ENCODE measurements at regions not wholly inside any gene's neighbourhood (a gene's known extent, or its start where the extent isn't known, plus 50 kb on each side); places are given as distances from the start of the nearest gene placed in this dataset.

DNA sequence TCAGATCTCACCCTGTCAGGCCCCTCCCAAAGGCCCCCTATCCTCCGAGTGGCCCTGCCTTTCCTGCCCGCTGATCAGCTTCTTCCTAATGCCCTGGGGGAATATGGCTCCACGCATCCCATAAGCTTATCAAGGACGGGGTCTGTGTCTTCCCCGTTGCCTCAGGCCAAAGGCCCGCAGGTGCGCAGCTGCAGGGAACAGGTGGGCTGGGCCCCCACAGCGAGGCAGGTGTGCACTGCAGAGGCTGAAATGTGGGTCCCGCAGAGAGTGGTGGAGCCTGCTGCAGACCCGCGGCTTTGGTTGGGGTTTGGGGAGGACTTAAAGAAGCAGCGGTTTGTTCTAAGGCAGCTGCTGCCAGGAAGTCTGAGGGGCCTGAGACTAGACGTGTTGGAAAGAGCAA lies 220.8 kb upstream of the TCERG1L start:
- no peak overlapping the region for H3K4me3 ChIP-seq (ENCODE audit: low read depth, low read length)
- DNase-seq (ENCODE audit: low read depth in 4 of 6, low spot score in 6 of 6): no peak
- H3K27me3 ChIP-seq (ENCODE audit: control insufficient read depth, insufficient read depth, low read length): no peaks in the 10 kb centered on the region
- H3K36me3 ChIP-seq (ENCODE audit: control insufficient read depth, insufficient read depth, low read length): no peaks in the 10 kb centered on the region
- H3K4me1 ChIP-seq (ENCODE audit: control insufficient read depth, insufficient read depth, low read length): no peaks in the 10 kb centered on the region
- WGBS (ENCODE audit: insufficient coverage): 92% methylated on average over 13 of the region's 13 CpGs
- H3K9me3 ChIP-seq (ENCODE audit: control insufficient read depth, insufficient read depth, low read length): no peaks in the 10 kb centered on the region
- no peak overlapping the region for H3K27ac ChIP-seq (ENCODE audit: low read depth, low read length)

DNA sequence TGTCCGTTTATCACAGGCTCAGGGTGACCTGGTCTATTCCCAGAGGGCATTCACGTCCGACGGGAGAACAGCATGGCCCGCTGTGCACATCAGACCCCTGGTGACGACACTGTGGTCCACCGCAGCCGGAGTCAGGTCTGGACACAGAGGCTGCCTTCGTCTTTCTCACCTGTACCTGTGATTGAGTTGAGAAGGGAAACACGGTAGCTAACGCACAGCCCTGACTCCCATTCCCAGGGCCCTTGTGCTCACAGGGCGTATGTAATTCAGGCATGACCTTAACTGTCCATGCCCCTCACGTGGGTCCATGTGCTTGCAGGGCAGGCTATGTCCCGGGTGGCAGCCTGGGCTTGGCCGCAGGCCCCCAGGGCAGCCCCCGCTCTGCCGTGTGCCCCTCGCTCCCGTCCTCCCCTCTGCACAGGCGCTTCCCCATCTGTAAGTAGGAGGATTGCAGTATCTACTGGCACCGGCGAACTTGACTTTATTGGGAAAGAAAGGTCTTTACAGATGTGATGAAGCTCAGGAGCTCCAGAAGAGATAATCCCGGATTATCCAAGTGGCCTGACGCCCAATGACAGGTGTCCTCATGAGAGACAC lies 221.3 kb upstream of the TCERG1L start:
- Histone ChIP-seq H3K9me3 (ENCODE audit: control insufficient read depth, insufficient read depth, low read length) (no peaks in the 10 kb centered on the region), H3K4me3 (ENCODE audit: low read depth, low read length) (no peak overlapping the region), H3K36me3 (ENCODE audit: control insufficient read depth, insufficient read depth, low read length) (no peaks in the 10 kb centered on the region), H3K4me1 (ENCODE audit: control insufficient read depth, insufficient read depth, low read length) (peaks cover 2% of the 10 kb centered on the region), H3K27me3 (ENCODE audit: control insufficient read depth, insufficient read depth, low read length) (no peaks in the 10 kb centered on the region), H3K27ac (ENCODE audit: low read depth, low read length) (no peak overlapping the region)
- DNase-seq (ENCODE audit: low read depth in 4 of 6, low spot score in 6 of 6): no peak
- 93% methylated on average over 24 of the region's 24 CpGs for WGBS (ENCODE audit: insufficient coverage)

DNA sequence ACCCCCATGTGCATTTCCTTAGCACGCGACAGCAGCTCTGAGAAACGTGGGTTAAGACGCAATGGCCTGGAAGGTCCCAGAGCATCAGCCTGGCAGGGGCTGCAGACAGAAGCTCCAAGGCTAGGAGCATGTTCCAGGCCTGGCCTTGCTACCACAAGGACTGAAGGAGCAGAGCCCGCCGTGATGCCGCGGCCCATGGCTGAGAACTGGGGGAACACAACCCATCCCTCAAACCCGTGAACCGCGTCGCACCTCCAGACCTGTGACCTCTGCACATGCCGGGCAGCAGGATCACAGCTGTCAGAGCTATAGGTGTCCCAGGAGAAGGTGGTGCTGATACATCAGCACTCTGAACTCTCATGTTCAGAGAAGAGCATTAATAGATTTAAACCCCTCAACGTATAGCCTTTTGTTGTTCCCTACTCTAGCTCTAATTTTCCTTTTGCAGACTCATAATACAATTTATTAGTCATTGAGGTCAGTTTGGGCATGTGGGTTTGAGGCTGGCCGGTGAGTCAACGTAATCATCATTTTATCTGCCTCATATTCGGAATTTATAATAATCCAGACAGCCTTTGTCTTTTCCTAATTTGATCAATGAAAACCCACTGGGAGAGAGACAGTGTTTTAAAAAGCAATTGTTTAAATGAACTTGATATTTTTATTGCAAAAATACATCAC lies 222.5 kb upstream of the TCERG1L start:
- Histone ChIP-seq H3K4me1 (ENCODE audit: control insufficient read depth, insufficient read depth, low read length) (peaks cover 2% of the 10 kb centered on the region), H3K27me3 (ENCODE audit: control insufficient read depth, insufficient read depth, low read length) (no peaks in the 10 kb centered on the region), H3K36me3 (ENCODE audit: control insufficient read depth, insufficient read depth, low read length) (no peaks in the 10 kb centered on the region), H3K9me3 (ENCODE audit: control insufficient read depth, insufficient read depth, low read length) (no peaks in the 10 kb centered on the region), H3K4me3 (ENCODE audit: low read depth, low read length) (no peak overlapping the region), H3K27ac (ENCODE audit: low read depth, low read length) (no peak overlapping the region)
- no peak for DNase-seq (ENCODE audit: low read depth in 4 of 6, low spot score in 6 of 6)
- WGBS (ENCODE audit: insufficient coverage): 94% methylated on average over 13 of the region's 17 CpGs

DNA sequence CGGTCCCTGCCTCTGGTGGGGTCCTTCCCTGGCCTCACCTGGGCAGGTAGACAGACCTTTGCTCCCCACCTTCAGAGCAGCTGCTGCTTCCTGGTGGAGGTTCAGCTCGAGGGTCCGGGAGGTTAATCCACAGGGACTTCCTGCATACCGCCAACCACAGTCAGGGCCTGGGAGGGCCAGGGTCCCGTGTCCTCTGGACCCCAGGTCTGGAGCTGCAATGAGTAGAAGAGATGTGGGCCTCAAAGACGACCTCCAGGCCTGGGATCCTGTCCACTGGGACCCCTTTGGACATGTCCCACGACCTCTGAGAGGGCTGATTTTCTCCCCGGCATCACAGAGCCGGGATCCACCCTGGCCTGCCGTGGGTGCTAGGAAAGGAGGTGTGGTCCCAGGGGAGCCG lies 223.3 kb upstream of the TCERG1L start:
- Histone ChIP-seq H3K9me3 (ENCODE audit: control insufficient read depth, insufficient read depth, low read length) (no peaks in the 10 kb centered on the region), H3K4me3 (ENCODE audit: low read depth, low read length) (no peak overlapping the region), H3K4me1 (ENCODE audit: control insufficient read depth, insufficient read depth, low read length) (peaks cover 2% of the 10 kb centered on the region), H3K27me3 (ENCODE audit: control insufficient read depth, insufficient read depth, low read length) (no peaks in the 10 kb centered on the region), H3K36me3 (ENCODE audit: control insufficient read depth, insufficient read depth, low read length) (no peaks in the 10 kb centered on the region), H3K27ac (ENCODE audit: low read depth, low read length) (no peak overlapping the region)
- DNase-seq (ENCODE audit: low read depth in 4 of 6, low spot score in 6 of 6): no peak
- WGBS (ENCODE audit: insufficient coverage): 89% methylated on average over 8 of the region's 11 CpGs

DNA sequence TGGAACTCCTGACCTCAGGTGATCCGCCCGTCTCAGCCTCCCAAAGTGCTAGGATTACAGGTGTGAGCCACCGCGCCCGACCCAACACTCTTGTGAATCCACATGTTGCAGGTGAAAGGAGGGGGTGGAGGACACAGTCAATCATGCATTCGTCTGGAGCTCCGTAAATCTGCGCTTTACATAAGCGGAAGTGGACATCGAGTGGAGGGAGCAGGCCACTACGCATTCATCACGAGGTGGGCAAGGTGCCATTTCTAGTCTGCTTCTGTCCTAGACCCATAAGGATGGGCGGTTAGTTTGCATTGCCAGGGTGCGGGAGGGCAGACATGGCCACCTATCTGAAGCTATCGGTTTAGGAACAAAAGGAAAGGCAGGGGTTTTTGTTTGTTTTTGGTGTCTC lies 225.2 kb upstream of the TCERG1L start:
- Histone ChIP-seq H3K36me3 (ENCODE audit: control insufficient read depth, insufficient read depth, low read length) (no peaks in the 10 kb centered on the region), H3K9me3 (ENCODE audit: control insufficient read depth, insufficient read depth, low read length) (no peaks in the 10 kb centered on the region), H3K27ac (ENCODE audit: low read depth, low read length) (no peak overlapping the region), H3K27me3 (ENCODE audit: control insufficient read depth, insufficient read depth, low read length) (no peaks in the 10 kb centered on the region), H3K4me3 (ENCODE audit: low read depth, low read length) (no peak overlapping the region), H3K4me1 (ENCODE audit: control insufficient read depth, insufficient read depth, low read length) (peaks cover 2% of the 10 kb centered on the region)
- WGBS (ENCODE audit: insufficient coverage): 91% methylated on average over 11 of the region's 15 CpGs
- no peak for DNase-seq (ENCODE audit: low read depth in 4 of 6, low spot score in 6 of 6)

DNA sequence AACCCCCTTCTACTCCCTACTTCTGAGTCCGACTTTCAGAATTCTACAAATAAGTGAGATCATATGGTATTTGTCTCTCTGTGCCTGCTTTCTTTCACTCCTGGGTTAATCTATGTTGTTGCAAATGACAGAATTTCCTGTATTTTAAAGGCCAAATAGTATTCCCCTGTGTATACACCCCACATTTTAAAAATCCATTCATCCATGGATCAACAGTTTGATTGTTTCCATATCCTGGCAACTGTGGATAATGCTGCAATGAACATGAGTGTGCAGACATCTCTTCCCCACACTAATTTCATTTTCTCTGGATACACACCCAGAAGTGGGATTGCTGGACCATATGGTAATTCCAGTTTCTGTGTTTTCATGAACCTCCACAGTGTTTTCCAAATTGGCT lies 225.8 kb upstream of the TCERG1L start:
- DNase-seq (ENCODE audit: low read depth in 4 of 6, low spot score in 6 of 6): peak in 1 of 6 donors; percentile 71
- WGBS (ENCODE audit: insufficient coverage): no CpG with 5 or more reads among the region's 1 CpG
- no peaks in the 10 kb centered on the region for H3K27me3 ChIP-seq (ENCODE audit: control insufficient read depth, insufficient read depth, low read length)
- H3K4me1 ChIP-seq (ENCODE audit: control insufficient read depth, insufficient read depth, low read length): peaks cover 2% of the 10 kb centered on the region
- no peaks in the 10 kb centered on the region for H3K36me3 ChIP-seq (ENCODE audit: control insufficient read depth, insufficient read depth, low read length)
- no peak overlapping the region for H3K27ac ChIP-seq (ENCODE audit: low read depth, low read length)
- H3K9me3 ChIP-seq (ENCODE audit: control insufficient read depth, insufficient read depth, low read length): no peaks in the 10 kb centered on the region
- H3K4me3 ChIP-seq (ENCODE audit: low read depth, low read length): no peak overlapping the region

DNA sequence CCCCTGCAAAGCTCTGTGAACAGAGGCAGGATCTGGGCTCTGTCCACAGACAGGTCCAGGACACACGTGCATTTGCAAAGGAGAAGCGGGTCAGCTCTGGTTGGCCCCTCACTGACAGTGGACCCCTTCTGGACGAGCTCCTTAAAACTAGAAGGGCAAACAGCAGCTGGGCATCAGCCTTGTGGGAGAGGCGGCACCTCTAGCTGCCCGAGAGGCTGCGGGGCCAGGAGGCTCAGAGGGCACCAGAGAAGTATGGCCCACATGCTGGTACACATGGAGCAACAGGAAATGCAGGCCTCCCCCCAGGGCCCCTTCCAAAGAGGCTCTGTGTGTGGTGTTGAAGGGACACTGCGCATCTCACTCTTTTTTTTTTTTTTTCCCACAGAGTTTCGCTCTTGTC lies 233.0 kb upstream of the TCERG1L start:
- no peak for DNase-seq (ENCODE audit: low read depth in 4 of 6, low spot score in 6 of 6)
- Histone ChIP-seq H3K4me3 (ENCODE audit: low read depth, low read length) (no peak overlapping the region), H3K9me3 (ENCODE audit: control insufficient read depth, insufficient read depth, low read length) (no peaks in the 10 kb centered on the region), H3K4me1 (ENCODE audit: control insufficient read depth, insufficient read depth, low read length) (no peaks in the 10 kb centered on the region), H3K27ac (ENCODE audit: low read depth, low read length) (no peak overlapping the region), H3K27me3 (ENCODE audit: control insufficient read depth, insufficient read depth, low read length) (no peaks in the 10 kb centered on the region), H3K36me3 (ENCODE audit: control insufficient read depth, insufficient read depth, low read length) (no peaks in the 10 kb centered on the region)
- 78% methylated on average over 6 of the region's 8 CpGs for WGBS (ENCODE audit: insufficient coverage)

DNA sequence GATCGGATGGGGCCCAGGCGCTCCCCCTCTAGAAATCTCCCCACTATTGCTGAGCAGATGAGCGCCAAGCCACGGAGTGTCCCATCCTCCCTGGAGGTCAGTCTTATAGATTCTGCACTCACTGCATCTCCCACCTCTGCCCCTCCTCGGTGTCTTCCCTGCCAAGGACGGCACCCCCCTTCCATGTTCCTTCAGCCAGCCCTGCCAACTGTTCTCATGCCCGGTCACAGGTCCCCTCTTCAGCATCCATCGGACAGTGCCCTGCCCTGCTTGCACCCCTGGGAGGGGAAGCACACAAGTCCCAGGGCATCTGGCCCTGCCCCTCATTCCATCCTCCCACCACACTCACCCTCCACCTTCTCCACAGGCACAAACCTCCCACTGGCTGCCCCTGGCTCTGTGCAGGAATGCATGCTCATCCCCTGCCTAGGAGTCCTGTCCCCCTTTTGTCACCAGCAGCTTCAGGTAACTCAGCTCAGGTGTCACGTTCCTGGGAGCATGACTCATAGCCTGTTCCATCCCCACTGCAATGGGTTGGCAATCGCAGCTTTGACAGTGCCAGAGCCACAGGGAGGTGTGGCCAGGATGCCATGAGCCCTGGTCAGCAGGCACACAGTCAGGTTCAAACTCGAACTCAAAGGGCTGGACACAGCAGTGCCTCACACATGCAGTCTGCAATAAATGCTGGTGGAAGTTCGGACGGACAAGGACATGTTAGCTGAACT lies 234.7 kb upstream of the TCERG1L start:
- Histone ChIP-seq H3K36me3 (ENCODE audit: control insufficient read depth, insufficient read depth, low read length) (no peaks in the 10 kb centered on the region), H3K4me3 (ENCODE audit: low read depth, low read length) (no peak overlapping the region), H3K9me3 (ENCODE audit: control insufficient read depth, insufficient read depth, low read length) (no peaks in the 10 kb centered on the region), H3K4me1 (ENCODE audit: control insufficient read depth, insufficient read depth, low read length) (no peaks in the 10 kb centered on the region), H3K27ac (ENCODE audit: low read depth, low read length) (no peak overlapping the region), H3K27me3 (ENCODE audit: control insufficient read depth, insufficient read depth, low read length) (no peaks in the 10 kb centered on the region)
- 77% methylated on average over 13 of the region's 13 CpGs for WGBS (ENCODE audit: insufficient coverage)
- DNase-seq (ENCODE audit: low read depth in 4 of 6, low spot score in 6 of 6): no peak

DNA sequence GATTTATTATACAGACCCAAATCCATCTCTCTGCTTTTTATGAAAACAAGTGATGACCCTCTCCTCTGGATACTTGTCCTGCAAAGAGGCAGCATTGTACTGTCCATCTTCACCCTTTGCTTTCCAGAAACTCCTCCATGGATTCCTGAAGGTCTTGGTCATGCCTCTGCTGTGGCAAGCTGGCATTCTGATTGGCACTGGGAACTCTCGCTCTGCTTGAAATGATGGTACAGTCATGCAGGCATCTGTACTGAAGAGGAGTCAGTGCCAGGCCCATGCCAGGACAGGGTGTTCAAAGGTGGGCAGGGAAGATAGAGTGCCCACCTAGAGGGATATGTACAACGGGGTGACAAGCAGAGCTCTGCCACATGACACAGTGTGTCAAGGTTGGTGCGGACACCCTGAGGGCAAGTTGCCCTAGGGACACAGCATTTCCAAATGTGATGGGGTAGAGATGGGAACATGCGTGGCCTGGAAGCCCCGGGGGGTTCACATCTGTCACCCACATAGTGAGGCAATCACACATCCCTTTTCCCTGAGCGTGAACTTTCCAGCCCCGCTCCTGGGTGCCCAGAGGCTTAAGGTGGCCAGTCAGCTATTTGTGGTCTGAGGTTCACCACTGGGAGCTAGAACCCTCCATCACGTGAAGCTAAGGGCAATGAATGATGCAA lies 235.7 kb upstream of the TCERG1L start:
- DNase-seq (ENCODE audit: low read depth in 4 of 6, low spot score in 6 of 6): no peak
- Histone ChIP-seq H3K36me3 (ENCODE audit: control insufficient read depth, insufficient read depth, low read length) (no peaks in the 10 kb centered on the region), H3K27me3 (ENCODE audit: control insufficient read depth, insufficient read depth, low read length) (no peaks in the 10 kb centered on the region), H3K4me1 (ENCODE audit: control insufficient read depth, insufficient read depth, low read length) (no peaks in the 10 kb centered on the region), H3K9me3 (ENCODE audit: control insufficient read depth, insufficient read depth, low read length) (no peaks in the 10 kb centered on the region), H3K4me3 (ENCODE audit: low read depth, low read length) (no peak overlapping the region), H3K27ac (ENCODE audit: low read depth, low read length) (no peak overlapping the region)
- 91% methylated on average over 5 of the region's 8 CpGs for WGBS (ENCODE audit: insufficient coverage)
